Breast epithelium (tissue), 4 donors: ENCODE measurements at regions not wholly inside any gene's neighbourhood (a gene's known extent, or its start where the extent isn't known, plus 50 kb on each side); places are given as distances from the start of the nearest gene placed in this dataset.

Source experiments
- DNase-seq, 2 donors: peaks; one replicate each; pipeline ENCODE4 v3.0.0-alpha.2; 2019; ENCODE audit warnings: low spot score in 2 of 2
- H3K27ac ChIP-seq, 2 donors: fragments of 200-600 bp; sonication (generic) in 1 of 2; one replicate each; pipeline ENCODE4 v1.5.1; 2016 to 2019; ENCODE audit warnings: mild to moderate bottlenecking in 1 of 2
- H3K27me3 ChIP-seq, 2 donors: fragments of 200-600 bp; sonication (generic) in 1 of 2; one replicate each; pipeline versions ENCODE4 v1.5.1 to v1.6.0; 2017 to 2019; ENCODE audit warnings: control low read depth in 1 of 2, mild to moderate bottlenecking in 1 of 2
- H3K36me3 ChIP-seq: fragments of 200-600 bp; one replicate; pipeline ENCODE4 v1.5.1; 2019
- H3K4me1 ChIP-seq, 2 donors: fragments of 200-600 bp; sonication (generic); one replicate each; pipeline ENCODE4 v1.5.1; 2016 to 2019; ENCODE audit warnings: control low read depth in 1 of 2
- H3K4me3 ChIP-seq, 3 donors: fragments of 200-600 bp; sonication (generic); 1 replicate in 2 of 3; 2 replicates in 1 of 3; pipeline ENCODE4 v1.5.1; 2016 to 2019; ENCODE audit warnings: mild to moderate bottlenecking in 3 of 3, moderate library complexity in 2 of 3
- H3K9me3 ChIP-seq, 2 donors: fragments of 200-600 bp; sonication (generic) in 1 of 2; one replicate each; pipeline ENCODE4 v1.5.1; 2016 to 2019; ENCODE audit warnings: control low read depth in 1 of 2
- CTCF ChIP-seq, 3 donors: fragments of 450-650 bp; IDR thresholded peaks; one replicate each; pipeline ENCODE4 v1.5.1; 2016 to 2017; ENCODE audit warnings: antibody characterized with exemption in 3 of 3, mild to moderate bottlenecking in 3 of 3, moderate library complexity in 3 of 3
- POLR2A ChIP-seq: fragments of 450-650 bp; IDR thresholded peaks from one replicate; pipeline ENCODE4 v1.6.1; 2016; ENCODE audit warnings: antibody characterized with exemption, mild to moderate bottlenecking, moderate library complexity
- POLR2AphosphoS5 ChIP-seq, 3 donors: sonication (generic); formaldehyde crosslinking; IDR thresholded peaks; one replicate each; pipeline ENCODE4 v1.6.1; 2017; ENCODE audit warnings: antibody characterized with exemption in 3 of 3
- intact Hi-C: fragments of 100-400 bp; cut with DNase I; formaldehyde crosslinking; loops from one replicate; pipeline ENCODE4 v1.15.1; 2023; ENCODE audit warnings: low total_unique reads

DNA sequence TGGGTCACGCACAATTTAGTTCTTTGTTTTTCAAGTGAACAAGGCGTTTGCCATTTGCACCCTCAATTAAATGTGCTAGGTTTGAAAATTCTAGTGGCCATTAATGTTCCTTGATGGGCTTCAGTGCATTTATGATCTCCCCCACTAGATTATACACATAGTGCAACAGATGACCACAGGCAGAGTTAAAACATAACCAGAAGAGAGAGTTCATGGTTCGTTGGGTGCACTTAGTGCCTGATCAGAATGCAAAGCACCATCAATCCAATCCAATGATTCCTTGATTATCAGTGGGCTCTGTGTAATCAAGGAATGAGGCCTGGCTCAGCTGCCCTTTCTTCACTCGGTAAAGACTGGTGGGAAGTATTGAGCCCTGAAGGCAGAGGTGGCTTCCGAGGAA, 334.5 kb downstream of the PRDM2 start:
- intact Hi-C loops, result no loop called here
- Histone ChIP-seq H3K27me3 (no peaks in the 10 kb centered on the region), H3K9me3 (no peaks in the 10 kb centered on the region), H3K27ac (no peak overlapping the region), H3K4me3 (no peak overlapping the region), H3K36me3 (no peaks in the 10 kb centered on the region), H3K4me1 (no peaks in the 10 kb centered on the region)
- no peak for DNase-seq
- no peak for TF ChIP-seq CTCF (IDR thresholded peaks at IDR 0.05)
- no peak for TF ChIP-seq POLR2A
- no peak for TF ChIP-seq POLR2AphosphoS5 (IDR thresholded peaks at IDR 0.05)

DNA sequence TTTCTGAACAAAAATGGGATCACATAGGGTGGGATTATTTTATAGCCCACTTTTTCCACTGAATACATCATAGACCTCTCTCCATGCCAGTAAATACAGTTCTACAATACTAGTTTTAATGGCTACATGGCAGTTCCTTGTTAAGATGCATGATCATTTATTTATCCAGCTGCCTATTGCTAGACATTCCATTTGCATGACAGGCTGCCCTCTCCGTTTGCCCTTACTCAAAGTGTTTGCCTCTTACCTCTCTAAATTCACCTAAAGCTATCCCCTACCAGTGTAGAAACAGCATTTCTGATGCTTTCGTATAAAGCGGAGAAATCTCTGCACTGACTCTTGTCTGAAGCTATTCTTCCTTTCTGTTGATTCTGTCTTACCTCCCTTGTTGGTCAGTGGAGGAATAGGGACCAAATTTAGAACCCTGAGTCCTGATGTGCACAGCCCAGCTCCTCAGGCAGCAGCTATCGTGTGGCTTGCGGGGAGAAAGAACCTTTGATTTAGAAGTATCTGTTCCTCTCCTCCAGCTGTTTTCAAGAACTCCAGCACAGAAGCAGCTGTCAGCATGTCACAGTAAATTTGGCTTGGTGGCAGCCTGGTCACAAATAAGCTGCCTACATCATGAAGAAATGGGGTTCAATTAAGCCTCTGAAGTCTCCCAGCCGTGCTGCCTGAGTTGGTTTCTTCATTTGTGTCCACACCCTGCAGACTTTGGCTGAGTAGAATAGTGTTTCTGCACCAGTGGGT, 337.3 kb downstream of the PRDM2 start:
- TF ChIP-seq CTCF (IDR thresholded peaks at IDR 0.05), result no peak
- no peak for TF ChIP-seq POLR2AphosphoS5 (IDR thresholded peaks at IDR 0.05)
- TF ChIP-seq POLR2A, result no peak
- DNase-seq, result no peak
- Histone ChIP-seq H3K27me3 (no peaks in the 10 kb centered on the region), H3K36me3 (no peaks in the 10 kb centered on the region), H3K9me3 (peaks cover 8 to 13% of the 10 kb centered on the region in 2 donors), H3K4me3 (no peak overlapping the region), H3K4me1 (no peaks in the 10 kb centered on the region), H3K27ac (no peak overlapping the region)
- intact Hi-C loops, result no loop called here

DNA sequence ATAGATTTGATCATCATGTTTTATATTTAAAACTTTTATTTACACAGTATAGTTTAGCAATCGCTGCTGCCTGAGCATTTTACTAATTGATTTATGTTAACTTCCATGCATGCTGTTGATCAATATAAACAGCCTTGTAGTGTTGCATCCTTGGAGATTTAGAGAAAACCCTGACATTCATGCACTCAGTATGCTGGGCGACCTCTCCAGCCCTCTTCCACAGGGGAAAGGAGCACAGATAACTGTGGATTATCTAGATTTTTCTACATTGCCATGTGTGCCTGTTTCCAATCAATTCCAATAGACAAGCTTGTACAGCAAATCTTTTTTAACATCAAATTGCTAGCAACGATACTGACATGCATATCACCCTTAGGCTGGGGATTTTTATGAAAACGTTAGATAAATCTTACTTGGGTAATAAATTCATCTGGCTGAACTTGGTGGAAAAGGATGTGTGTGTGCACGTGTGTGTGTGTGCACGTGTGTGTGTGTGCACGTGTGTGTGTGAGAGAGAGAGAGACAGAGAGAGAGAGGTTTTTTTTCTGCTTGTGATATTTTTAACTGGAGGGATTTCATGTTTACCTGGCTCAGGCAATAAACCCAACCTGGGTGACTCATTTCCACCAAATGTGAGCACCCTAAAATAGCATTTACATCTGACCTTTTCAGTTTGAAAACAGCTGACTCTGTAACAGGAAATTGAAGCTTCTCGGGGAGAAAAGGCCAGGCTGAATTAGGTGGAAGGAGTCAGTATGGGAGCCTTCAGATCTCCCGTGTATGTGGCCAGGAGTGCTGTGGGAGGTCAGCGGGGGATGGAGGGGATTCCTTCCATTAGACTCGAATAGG, 339.8 kb downstream of the PRDM2 start:
- Histone ChIP-seq H3K36me3 (no peaks in the 10 kb centered on the region), H3K9me3 (peaks cover 8 to 16% of the 10 kb centered on the region in 2 donors), H3K4me1 (no peaks in the 10 kb centered on the region), H3K4me3 (no peak overlapping the region), H3K27me3 (no peaks in the 10 kb centered on the region), H3K27ac (no peak overlapping the region)
- TF ChIP-seq CTCF (IDR thresholded peaks at IDR 0.05), result no peak
- no peak for TF ChIP-seq POLR2AphosphoS5 (IDR thresholded peaks at IDR 0.05)
- TF ChIP-seq POLR2A, result no peak
- intact Hi-C loops, result no loop called here
- DNase-seq, result no peak

- intact Hi-C loops, result loop anchor here (10.0 kb wide), 1 partner anchor 805 kb away; no protein-coding TSS in a partner anchor
- H3K27me3 ChIP-seq, result no peaks in the 10 kb centered on the region
- no peaks in the 10 kb centered on the region for H3K9me3 ChIP-seq
- H3K36me3 ChIP-seq, result no peaks in the 10 kb centered on the region
- no peak for TF ChIP-seq POLR2A
- no peak for TF ChIP-seq POLR2AphosphoS5 (IDR thresholded peaks at IDR 0.05)
- TF ChIP-seq CTCF (IDR thresholded peaks at IDR 0.05), result no peak
- H3K4me3 ChIP-seq, result no peak overlapping the region
- H3K4me1 ChIP-seq, result no peaks in the 10 kb centered on the region
- H3K27ac ChIP-seq, result no peak overlapping the region
- DNase-seq, result no peak
Measured at GRCh38 chr1:14049965-14050364, 350.0 kb downstream of the PRDM2 start.
